GM19324 (cell line): ENCODE measurements at regions not wholly inside any gene's neighbourhood (a gene's known extent, or its start where the extent isn't known, plus 50 kb on each side); places are given as distances from the start of the nearest gene placed in this dataset.

Experiments used
- ATAC-seq: cut with Tn5 transposase; IDR thresholded peaks from one replicate; pipeline ENCODE4 v1.9.1; 2021; ENCODE audit warnings: mild to moderate bottlenecking, moderate library complexity; ENCODE audit not compliant: unreplicated experiment, low FRiP score

GRCh38 chr11:27216270-27217149 is 146.5 kb downstream of the CCDC34 start:
- no peak for ATAC-seq

GRCh38 chr11:27215471-27216269 is 147.3 kb downstream of the CCDC34 start:
- ATAC-seq, result no peak

- no peak for ATAC-seq
These were observed 148.3 kb downstream of the CCDC34 start for GRCh38 chr11:27214713-27215112.

- ATAC-seq, result no peak
These were observed 149.8 kb downstream of the CCDC34 start for GRCh38 chr11:27213232-27213660.

GRCh38 chr11:27212248-27212780 is 150.7 kb downstream of the CCDC34 start:
- ATAC-seq, result peak; percentile 47

GRCh38 chr11:27211370-27212127 is 151.5 kb downstream of the CCDC34 start:
- no peak for ATAC-seq

- no peak for ATAC-seq
These were observed 152.5 kb downstream of the CCDC34 start for GRCh38 chr11:27210531-27210930.

GRCh38 chr11:27209562-27210005 is 153.4 kb downstream of the CCDC34 start:
- no peak for ATAC-seq

- ATAC-seq, result no peak
These were observed 154.2 kb downstream of the CCDC34 start for GRCh38 chr11:27208846-27209245.

GRCh38 chr11:27207025-27207650 is 155.9 kb downstream of the CCDC34 start:
- no peak for ATAC-seq

- no peak for ATAC-seq
These were observed 157.0 kb downstream of the CCDC34 start for GRCh38 chr11:27205779-27206570.

- ATAC-seq, result no peak
These were observed 157.8 kb downstream of the CCDC34 start for GRCh38 chr11:27205250-27205649.

- peak; percentile 54 for ATAC-seq
These were observed 158.5 kb downstream of the CCDC34 start for GRCh38 chr11:27204529-27204928.

GRCh38 chr11:27203077-27203647 is 159.9 kb downstream of the CCDC34 start:
- no peak for ATAC-seq

- no peak for ATAC-seq
These were observed 161.1 kb downstream of the BBOX1 start for GRCh38 chr11:27201454-27202302.

- ATAC-seq, result no peak
These were observed 160.3 kb downstream of the BBOX1 start for GRCh38 chr11:27200779-27201453.

GRCh38 chr11:27196203-27196897 is 155.7 kb downstream of the BBOX1 start:
- ATAC-seq, result no peak
